Activated CD4-positive, alpha-beta T cell treated with anti-CD3 and anti-CD28 coated beads, Interleukin-2, amount 10 ng/mL, durations not matched to agents 24 days and 14 days (primary cell): ENCODE measurements at regions not wholly inside any gene's neighbourhood (a gene's known extent, or its start where the extent isn't known, plus 50 kb on each side); places are given as distances from the start of the nearest gene placed in this dataset.

Experiments used
- DNase-seq: peaks from one replicate; pipeline ENCODE4 v3.0.0; 2022
- H3K27ac Mint-ChIP-seq: one replicate; pipeline ENCODE4 v1.8.0; 2022; ENCODE audit warnings: mild to moderate bottlenecking, mixed read lengths
- H3K27me3 Mint-ChIP-seq: one replicate; pipeline ENCODE4 v1.8.0; 2022; ENCODE audit warnings: mixed read lengths
- H3K36me3 Mint-ChIP-seq: one replicate; pipeline ENCODE4 v1.8.0; 2022; ENCODE audit warnings: low read depth, mild to moderate bottlenecking, mixed read lengths
- H3K4me1 Mint-ChIP-seq: one replicate; pipeline ENCODE4 v1.8.0; 2021; ENCODE audit warnings: mixed read lengths
- H3K4me3 Mint-ChIP-seq: one replicate; pipeline ENCODE4 v1.8.0; 2022; ENCODE audit warnings: mild to moderate bottlenecking, moderate library complexity, mixed read lengths
- H3K9me3 Mint-ChIP-seq: one replicate; pipeline ENCODE4 v1.8.0; 2021; ENCODE audit warnings: mixed read lengths
- intact Hi-C: fragments of 100-400 bp; cut with micrococcal nuclease; formaldehyde crosslinking; loops from one replicate; pipeline ENCODE4 v1.15.1; 2023

DNA sequence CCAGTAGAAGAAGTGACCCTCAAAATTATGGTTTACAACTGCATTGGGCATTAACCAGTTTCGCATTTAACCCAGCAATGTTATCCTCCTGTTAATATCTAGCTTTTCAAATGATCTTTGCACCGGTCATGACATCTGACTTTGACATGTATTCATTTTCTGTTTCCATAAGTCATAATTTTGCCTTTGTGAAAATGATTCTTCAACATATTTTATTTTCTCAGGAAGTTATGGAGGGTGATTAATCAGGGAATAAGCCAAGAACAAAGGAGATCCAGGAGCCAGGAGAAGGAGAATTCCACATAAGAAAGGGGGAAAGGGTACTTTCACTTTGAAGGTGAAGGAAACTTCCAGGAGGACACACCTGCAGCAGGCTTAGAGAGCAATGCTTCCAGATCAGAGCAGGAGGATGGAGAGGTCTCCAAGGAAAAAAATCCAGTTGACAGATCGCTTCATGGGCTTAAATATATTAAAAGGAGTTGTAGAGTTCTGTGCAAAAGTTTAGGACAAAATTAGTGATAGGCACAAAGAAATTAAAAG, 92.1 kb upstream of the FAM3C start:
- Mint-ChIP-seq H3K27ac (no peak overlapping the region), H3K4me3 (no peak overlapping the region), H3K36me3 (no peaks in the 10 kb centered on the region), H3K27me3 (no peaks in the 10 kb centered on the region), H3K4me1 (peaks cover 2% of the 10 kb centered on the region), H3K9me3 (no peaks in the 10 kb centered on the region)
- no peak for DNase-seq
- intact Hi-C loops, result no loop called here

GRCh38 chr7:121486590-121486989, 90.5 kb upstream of the FAM3C start:
- H3K27me3 Mint-ChIP-seq, result no peaks in the 10 kb centered on the region
- no peaks in the 10 kb centered on the region for H3K36me3 Mint-ChIP-seq
- no peak overlapping the region for H3K27ac Mint-ChIP-seq
- intact Hi-C loops, result no loop called here
- H3K4me1 Mint-ChIP-seq, result peaks cover 6% of the 10 kb centered on the region
- no peaks in the 10 kb centered on the region for H3K9me3 Mint-ChIP-seq
- no peak for DNase-seq
- no peak overlapping the region for H3K4me3 Mint-ChIP-seq

- Mint-ChIP-seq H3K27me3 (no peaks in the 10 kb centered on the region), H3K36me3 (no peaks in the 10 kb centered on the region), H3K27ac (no peak overlapping the region), H3K9me3 (no peaks in the 10 kb centered on the region), H3K4me1 (peaks cover 6% of the 10 kb centered on the region), H3K4me3 (no peak overlapping the region)
- DNase-seq, result no peak
- intact Hi-C loops, result no loop called here
Measured at GRCh38 chr7:121485467-121486243, 89.5 kb upstream of the FAM3C start.

DNA sequence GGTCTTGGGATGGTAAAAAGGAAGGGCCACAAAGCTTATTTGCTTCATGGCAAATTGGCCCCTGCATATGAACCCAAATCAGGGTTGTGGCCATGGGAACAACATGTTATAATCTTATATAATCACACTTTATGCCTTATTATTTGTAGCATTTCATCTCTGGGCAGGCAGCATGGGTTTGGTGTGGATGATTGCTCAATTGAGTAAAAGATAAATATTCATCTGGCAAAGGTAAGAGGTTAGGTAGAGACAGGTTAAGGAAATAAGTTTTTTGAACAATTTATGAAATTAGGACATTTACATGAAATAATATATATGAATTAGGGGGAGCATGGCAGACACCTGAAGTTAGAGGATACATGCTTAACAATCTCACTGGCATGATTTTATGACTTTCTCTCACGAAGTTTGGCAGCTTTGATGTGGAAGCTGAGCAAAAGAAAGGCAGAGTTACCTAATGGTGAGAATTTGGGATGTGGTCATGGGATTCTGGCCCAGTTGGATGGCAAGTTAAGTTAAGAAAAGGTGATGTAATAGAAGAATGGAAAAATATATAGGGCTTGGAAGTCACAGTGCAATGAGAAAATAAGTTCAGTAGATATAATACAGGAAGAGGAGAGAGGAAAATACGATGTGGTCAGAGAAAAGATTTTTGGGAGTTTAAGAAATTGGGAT, 88.1 kb upstream of the FAM3C start:
- Mint-ChIP-seq H3K27ac (no peak overlapping the region), H3K4me1 (peaks cover 6% of the 10 kb centered on the region), H3K27me3 (no peaks in the 10 kb centered on the region), H3K9me3 (no peaks in the 10 kb centered on the region), H3K36me3 (no peaks in the 10 kb centered on the region), H3K4me3 (no peak overlapping the region)
- intact Hi-C loops, result no loop called here
- no peak for DNase-seq

GRCh38 chr7:121480566-121481335, 84.6 kb upstream of the FAM3C start:
- H3K4me1 Mint-ChIP-seq, result peaks cover 4% of the 10 kb centered on the region
- H3K36me3 Mint-ChIP-seq, result no peaks in the 10 kb centered on the region
- no peak for DNase-seq
- no peak overlapping the region for H3K27ac Mint-ChIP-seq
- H3K4me3 Mint-ChIP-seq, result no peak overlapping the region
- H3K27me3 Mint-ChIP-seq, result no peaks in the 10 kb centered on the region
- intact Hi-C loops, result no loop called here
- no peaks in the 10 kb centered on the region for H3K9me3 Mint-ChIP-seq

GRCh38 chr7:121480058-121480457, 84.0 kb upstream of the FAM3C start:
- intact Hi-C loops, result no loop called here
- no peak for DNase-seq
- Mint-ChIP-seq H3K27me3 (no peaks in the 10 kb centered on the region), H3K36me3 (no peaks in the 10 kb centered on the region), H3K9me3 (no peaks in the 10 kb centered on the region), H3K27ac (no peak overlapping the region), H3K4me1 (peaks cover 4% of the 10 kb centered on the region), H3K4me3 (no peak overlapping the region)

GRCh38 chr7:121479466-121479865, 83.4 kb upstream of the FAM3C start:
- DNase-seq, result no peak
- intact Hi-C loops, result no loop called here
- Mint-ChIP-seq H3K9me3 (peaks cover 3% of the 10 kb centered on the region), H3K27me3 (no peaks in the 10 kb centered on the region), H3K4me3 (no peak overlapping the region), H3K27ac (no peak overlapping the region), H3K36me3 (no peaks in the 10 kb centered on the region), H3K4me1 (peaks cover 4% of the 10 kb centered on the region)

DNA sequence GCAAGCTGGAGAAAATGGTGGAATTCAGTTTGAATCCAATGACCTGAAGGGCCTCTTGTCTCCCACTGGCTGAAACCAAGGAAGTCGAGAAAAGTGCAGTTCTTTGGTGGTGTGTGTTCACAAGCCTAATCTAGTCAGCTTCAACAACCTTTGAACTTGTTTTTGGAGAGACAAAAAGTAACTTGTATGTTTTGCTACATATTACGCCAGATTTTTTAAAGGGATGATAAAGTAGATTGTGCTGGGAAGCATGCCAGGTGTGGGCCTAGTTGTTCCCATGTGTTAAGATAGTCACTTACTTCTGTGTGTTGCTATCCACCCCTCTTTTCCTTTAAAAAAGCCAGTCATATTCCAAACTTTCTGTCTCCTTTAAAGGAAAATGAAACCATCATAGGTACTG, 79.7 kb upstream of the FAM3C start:
- Mint-ChIP-seq H3K4me3 (no peak overlapping the region), H3K27ac (no peak overlapping the region), H3K27me3 (no peaks in the 10 kb centered on the region), H3K9me3 (peaks cover 3% of the 10 kb centered on the region), H3K36me3 (no peaks in the 10 kb centered on the region), H3K4me1 (no peaks in the 10 kb centered on the region)
- no peak for DNase-seq
- intact Hi-C loops, result no loop called here

GRCh38 chr7:121474301-121474673, 78.2 kb upstream of the FAM3C start:
- DNase-seq, result no peak
- Mint-ChIP-seq H3K27me3 (no peaks in the 10 kb centered on the region), H3K4me1 (no peaks in the 10 kb centered on the region), H3K9me3 (peaks cover 6% of the 10 kb centered on the region), H3K4me3 (no peak overlapping the region), H3K27ac (no peak overlapping the region), H3K36me3 (no peaks in the 10 kb centered on the region)
- intact Hi-C loops, result no loop called here

GRCh38 chr7:121473645-121474300, 77.7 kb upstream of the FAM3C start:
- H3K36me3 Mint-ChIP-seq, result no peaks in the 10 kb centered on the region
- peaks cover 6% of the 10 kb centered on the region for H3K9me3 Mint-ChIP-seq
- intact Hi-C loops, result no loop called here
- DNase-seq, result no peak
- H3K4me1 Mint-ChIP-seq, result no peaks in the 10 kb centered on the region
- H3K4me3 Mint-ChIP-seq, result no peak overlapping the region
- H3K27ac Mint-ChIP-seq, result no peak overlapping the region
- H3K27me3 Mint-ChIP-seq, result no peaks in the 10 kb centered on the region

GRCh38 chr7:121466455-121466854, 70.3 kb upstream of the FAM3C start:
- no peaks in the 10 kb centered on the region for H3K36me3 Mint-ChIP-seq
- no peaks in the 10 kb centered on the region for H3K4me1 Mint-ChIP-seq
- no peak for DNase-seq
- no peak overlapping the region for H3K27ac Mint-ChIP-seq
- H3K27me3 Mint-ChIP-seq, result no peaks in the 10 kb centered on the region
- peaks cover 18% of the 10 kb centered on the region for H3K9me3 Mint-ChIP-seq
- intact Hi-C loops, result no loop called here
- H3K4me3 Mint-ChIP-seq, result no peak overlapping the region

GRCh38 chr7:121459148-121459547, 63.0 kb upstream of the FAM3C start:
- intact Hi-C loops, result no loop called here
- no peaks in the 10 kb centered on the region for H3K4me1 Mint-ChIP-seq
- peaks cover 6% of the 10 kb centered on the region for H3K9me3 Mint-ChIP-seq
- no peak for DNase-seq
- H3K27me3 Mint-ChIP-seq, result peaks cover 6% of the 10 kb centered on the region
- no peaks in the 10 kb centered on the region for H3K36me3 Mint-ChIP-seq
- H3K27ac Mint-ChIP-seq, result no peak overlapping the region
- H3K4me3 Mint-ChIP-seq, result no peak overlapping the region

- H3K27ac Mint-ChIP-seq, result no peak overlapping the region
- H3K27me3 Mint-ChIP-seq, result peaks cover 6% of the 10 kb centered on the region
- peak; percentile 18 for DNase-seq
- H3K36me3 Mint-ChIP-seq, result no peaks in the 10 kb centered on the region
- H3K4me1 Mint-ChIP-seq, result no peaks in the 10 kb centered on the region
- H3K9me3 Mint-ChIP-seq, result peaks cover 12% of the 10 kb centered on the region
- no peak overlapping the region for H3K4me3 Mint-ChIP-seq
- intact Hi-C loops, result no loop called here
Measured at GRCh38 chr7:121456785-121457359, 60.8 kb upstream of the FAM3C start.
